ENCODE measurements at regions not wholly inside any gene's neighbourhood (a gene's known extent, or its start where the extent isn't known, plus 50 kb on each side); places are given as distances from the start of the nearest gene placed in this dataset.

DNA sequence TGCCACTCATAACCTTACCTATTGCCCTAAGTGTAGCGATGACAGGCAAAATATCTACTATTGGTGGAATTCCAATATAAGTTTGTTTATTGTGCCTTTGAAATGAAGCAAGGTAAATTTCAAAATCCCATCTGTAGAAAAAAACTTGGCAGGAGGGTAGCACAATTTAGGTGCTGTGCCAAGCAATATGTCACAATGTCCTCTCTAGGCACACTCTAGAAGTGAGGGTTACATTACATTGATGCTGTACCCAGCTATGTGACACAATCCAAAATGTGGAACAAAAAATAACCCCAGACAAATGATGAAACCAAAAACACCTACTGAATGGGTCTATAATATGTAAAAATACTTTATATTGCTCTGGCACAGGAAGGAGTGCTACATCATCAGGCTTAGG is 1050.8 kb upstream of the AMELY start:
- TF ChIP-seq CTCF (IDR thresholded peaks at IDR 0.05) (no peak), POLR2A (IDR thresholded peaks at IDR 0.05) (no peak)
